GM12891 (cell line): ENCODE measurements at regions not wholly inside any gene's neighbourhood (a gene's known extent, or its start where the extent isn't known, plus 50 kb on each side); places are given as distances from the start of the nearest gene placed in this dataset.

Experiments
- POLR2A ChIP-seq: IDR thresholded peaks from 2 replicates; pipeline ENCODE4 v1.6.1; 2011; ENCODE audit warnings: low read depth, low read length, control low read depth
- POLR2AphosphoS5 ChIP-seq: IDR thresholded peaks from 2 replicates; pipeline ENCODE4 v1.6.1; 2011; ENCODE audit warnings: low read depth, low read length, control low read depth
- SPI1 ChIP-seq: IDR thresholded peaks from 2 replicates; pipeline ENCODE4 v1.6.1; 2011; ENCODE audit warnings: low read depth, low read length, control low read depth
- TAF1 ChIP-seq: IDR thresholded peaks from 2 replicates; pipeline ENCODE4 v1.6.1; 2011; ENCODE audit warnings: low read depth, low read length, control low read depth

- TF ChIP-seq TAF1: no peak
- no peak for TF ChIP-seq SPI1
- TF ChIP-seq POLR2A: no peak
- no peak for TF ChIP-seq POLR2AphosphoS5
Observed at GRCh38 chr14:45868377-45868776, 615.4 kb upstream of the MIS18BP1 start.
